HAP-1 (cell line): ENCODE measurements at regions not wholly inside any gene's neighbourhood (a gene's known extent, or its start where the extent isn't known, plus 50 kb on each side); places are given as distances from the start of the nearest gene placed in this dataset.
"Not testable (repeated sequence)": the region's sequence is repeated elsewhere in the genome, so short reads cannot be mapped to it uniquely, and the experiment has no call there.

ENCODE experiments used
- DNase-seq, 2 experiments: peaks; one replicate each; pipeline ENCODE4 v3.0.0-alpha.2; 2016 to 2020; ENCODE audit warnings: low spot score in 2 of 2
- H3K27me3 ChIP-seq: fragments of 250-450 bp; sonication (Bioruptor Pico); 2 replicates; pipeline ENCODE4 v1.5.1; 2020; ENCODE audit warnings: low read depth, mild to moderate bottlenecking, moderate library complexity
- H3K36me3 ChIP-seq: fragments of 250-450 bp; sonication (Bioruptor Pico); replicated peaks from 2 replicates; pipeline ENCODE4 v1.5.1; 2020; ENCODE audit warnings: mild to moderate bottlenecking
- H3K4me1 ChIP-seq: fragments of 250-450 bp; sonication (Bioruptor Pico); 2 replicates; pipeline ENCODE4 v1.5.1; 2020; ENCODE audit warnings: mild to moderate bottlenecking
- H3K4me3 ChIP-seq: fragments of 250-450 bp; sonication (Bioruptor Pico); 2 replicates; pipeline ENCODE4 v1.5.1; 2020; ENCODE audit warnings: mild to moderate bottlenecking, moderate library complexity
- H3K9me3 ChIP-seq: fragments of 250-450 bp; sonication (Bioruptor Pico); 2 replicates; pipeline ENCODE4 v1.5.1; 2020; ENCODE audit warnings: mild to moderate bottlenecking, moderate library complexity
- in situ Hi-C: fragments of 300-500 bp; cut with MboI; formaldehyde crosslinking; loops from 3 replicates; pipeline ENCODE4 v1.14.3; 2020; ENCODE audit warnings: low sequenced_read_pairs, inconsistent platforms, mixed read lengths

DNA sequence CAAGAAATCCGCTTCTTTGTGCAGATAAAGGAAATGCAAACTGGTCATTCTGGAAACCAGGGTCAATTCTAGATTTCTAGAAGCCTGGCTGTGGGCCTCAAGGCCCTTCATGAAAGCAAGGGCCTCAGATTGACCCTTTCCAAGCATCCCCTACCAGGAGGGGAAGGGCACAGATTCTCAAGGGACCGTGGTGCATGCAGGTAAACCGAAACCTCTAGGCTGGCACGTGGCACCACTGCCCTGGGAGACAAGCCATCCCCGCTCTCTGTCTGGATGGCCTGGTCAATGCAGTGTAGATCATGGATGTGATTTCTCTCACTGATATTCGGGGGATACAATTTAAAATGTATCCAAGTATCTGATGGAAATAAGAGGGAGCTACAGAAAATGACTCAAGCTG lies 69.4 kb downstream of the TOMM20 start:
- Histone ChIP-seq H3K27me3 (no peaks in the 10 kb centered on the region), H3K4me1 (peaks cover 17% of the 10 kb centered on the region), H3K4me3 (no peak overlapping the region), H3K9me3 (no peaks in the 10 kb centered on the region), H3K36me3 (no peaks in the 10 kb centered on the region)
- DNase-seq = no peak
- in situ Hi-C loops = no loop called here

DNA sequence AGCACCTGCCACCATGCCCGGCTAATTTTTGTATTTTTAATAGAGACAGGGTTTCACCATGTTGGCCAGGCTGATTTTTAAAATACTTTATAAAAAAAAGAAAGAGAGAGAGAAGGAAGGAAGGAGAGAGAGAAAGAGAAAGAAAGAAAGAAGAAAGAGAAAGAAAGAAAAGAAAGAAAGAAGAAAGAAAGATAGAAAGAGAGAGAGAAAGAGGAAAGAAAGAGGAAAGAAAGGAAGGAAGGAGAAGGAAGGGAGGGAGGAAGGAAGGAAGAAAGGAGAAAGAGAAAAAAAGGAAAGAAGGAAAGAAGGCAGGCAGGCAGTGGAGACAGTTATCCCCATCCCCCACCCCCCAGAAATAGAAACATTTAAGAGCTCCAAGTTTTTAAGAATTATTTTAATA lies 69.9 kb downstream of the TOMM20 start:
- H3K27me3 ChIP-seq = no peaks in the 10 kb centered on the region
- in situ Hi-C loops = no loop called here
- no peaks in the 10 kb centered on the region for H3K36me3 ChIP-seq
- no peak overlapping the region for H3K4me3 ChIP-seq
- no peak for DNase-seq
- H3K9me3 ChIP-seq = no peaks in the 10 kb centered on the region
- peaks cover 17% of the 10 kb centered on the region for H3K4me1 ChIP-seq

DNA sequence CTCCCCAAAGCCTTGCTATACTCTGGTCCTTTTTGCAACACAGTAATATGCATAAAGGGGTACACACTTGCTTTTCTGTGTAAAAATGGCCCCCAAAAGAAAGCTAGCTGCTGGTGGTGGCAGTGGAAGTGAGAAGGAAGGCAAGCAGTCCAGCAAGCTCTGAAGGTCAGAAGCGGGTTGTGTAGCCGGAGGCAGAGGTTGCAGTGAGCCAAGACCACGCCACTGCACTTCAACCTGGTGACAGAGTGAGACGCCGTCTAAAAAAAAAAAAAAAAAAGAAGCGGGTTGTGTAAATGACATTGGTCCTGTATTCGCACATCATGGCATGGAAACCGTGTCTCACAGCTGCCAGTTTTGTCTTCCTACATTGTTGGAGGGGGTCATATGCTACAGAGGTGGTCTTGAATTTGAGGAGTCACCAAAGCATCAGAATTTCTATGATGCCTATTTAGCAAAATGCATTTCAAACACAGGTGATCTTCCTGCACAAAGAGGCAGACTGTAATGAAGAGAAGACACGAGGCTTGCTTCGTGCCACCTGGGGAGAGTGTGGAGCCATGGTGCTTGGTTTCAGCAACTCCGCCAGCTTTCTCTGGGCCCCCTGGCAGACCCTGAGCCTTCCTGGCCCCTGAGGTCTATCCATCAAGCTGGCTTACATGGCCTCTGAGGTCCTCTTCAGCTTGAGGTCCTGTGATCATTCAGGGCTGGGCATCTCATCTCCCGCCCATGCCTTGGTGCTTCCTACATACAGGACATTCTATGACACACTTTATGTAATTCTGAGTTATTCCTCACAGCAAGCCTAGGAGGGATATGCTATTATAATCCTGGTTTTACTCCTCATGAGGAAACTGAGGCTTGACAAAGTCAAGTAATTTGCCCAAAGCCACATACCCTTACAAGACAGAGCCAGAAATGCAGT lies 71.0 kb downstream of the TOMM20 start:
- H3K27me3 ChIP-seq = no peaks in the 10 kb centered on the region
- peaks cover 17% of the 10 kb centered on the region for H3K4me1 ChIP-seq
- no peaks in the 10 kb centered on the region for H3K9me3 ChIP-seq
- no peaks in the 10 kb centered on the region for H3K36me3 ChIP-seq
- no peak for DNase-seq
- in situ Hi-C loops = no loop called here
- H3K4me3 ChIP-seq = no peak overlapping the region

DNA sequence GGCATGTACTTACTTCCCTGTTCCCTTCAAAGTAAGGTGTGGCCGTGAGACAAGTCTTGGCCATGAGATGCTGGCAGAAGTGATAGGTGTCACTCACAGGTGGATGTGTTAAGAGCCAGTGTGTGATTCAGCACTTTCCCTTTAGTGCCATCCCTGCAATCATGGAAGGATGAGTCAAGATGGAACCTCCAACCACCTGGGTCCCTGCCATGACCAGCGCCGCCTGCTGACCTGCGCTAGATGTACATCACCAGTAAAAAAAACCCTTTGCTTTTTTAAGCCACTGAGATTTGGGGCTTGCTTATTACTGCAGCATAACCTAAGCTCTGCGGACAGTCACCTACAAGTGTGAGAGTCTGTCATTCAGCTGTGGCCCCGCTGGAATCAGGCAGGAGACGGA lies 71.7 kb downstream of the TOMM20 start:
- Histone ChIP-seq H3K4me3 (no peak overlapping the region), H3K36me3 (no peaks in the 10 kb centered on the region), H3K9me3 (no peaks in the 10 kb centered on the region), H3K4me1 (peaks cover 17% of the 10 kb centered on the region), H3K27me3 (no peaks in the 10 kb centered on the region)
- DNase-seq = no peak
- in situ Hi-C loops = no loop called here

DNA sequence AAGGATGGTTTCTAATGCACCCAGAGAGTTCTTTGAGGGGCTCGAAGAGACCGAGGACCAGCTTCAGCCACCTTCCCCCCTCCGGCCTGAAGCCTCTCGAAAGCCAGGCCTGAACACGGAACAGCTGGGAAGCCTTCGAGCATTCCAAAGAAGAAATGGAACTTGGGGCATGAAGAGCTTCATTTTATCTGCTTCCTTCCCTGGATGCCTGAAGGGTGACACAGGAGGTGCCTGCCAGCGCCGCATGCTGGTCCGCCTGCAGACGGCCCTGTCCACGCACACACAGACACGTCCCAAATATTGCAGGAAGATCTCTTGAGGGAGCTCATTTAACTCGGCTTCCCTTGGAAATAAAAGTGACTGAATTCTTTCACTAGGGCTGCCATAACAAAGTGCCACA lies 73.7 kb downstream of the TOMM20 start:
- Histone ChIP-seq H3K4me3 (no peak overlapping the region), H3K9me3 (no peaks in the 10 kb centered on the region), H3K36me3 (no peaks in the 10 kb centered on the region), H3K27me3 (no peaks in the 10 kb centered on the region), H3K4me1 (peaks cover 1% of the 10 kb centered on the region; the same call in 1 of the 2 replicates)
- in situ Hi-C loops = no loop called here
- DNase-seq = no peak

DNA sequence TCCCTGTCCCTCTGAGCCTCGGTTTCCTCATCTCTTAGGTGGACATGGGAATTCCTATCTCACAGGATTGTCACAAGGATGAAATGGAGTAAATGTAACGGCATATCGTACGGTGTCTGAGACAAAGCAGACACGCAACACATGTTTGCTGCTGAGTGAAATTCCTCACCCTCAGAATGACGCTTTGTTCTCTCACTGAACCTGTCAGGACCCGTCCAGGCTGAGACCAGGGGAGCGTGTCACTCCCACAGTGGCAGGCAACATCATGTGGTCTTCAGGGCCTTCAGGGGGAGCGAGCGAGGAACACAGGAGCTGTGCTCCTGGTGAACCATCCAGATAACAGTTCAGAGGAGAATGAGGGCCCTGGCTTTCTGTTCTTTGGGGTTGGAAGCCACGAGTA lies 74.2 kb downstream of the TOMM20 start:
- DNase-seq = no peak
- Histone ChIP-seq H3K27me3 (no peaks in the 10 kb centered on the region), H3K4me3 (no peak overlapping the region), H3K9me3 (no peaks in the 10 kb centered on the region), H3K4me1 (no peaks in the 10 kb centered on the region), H3K36me3 (no peaks in the 10 kb centered on the region)
- in situ Hi-C loops = no loop called here

DNA sequence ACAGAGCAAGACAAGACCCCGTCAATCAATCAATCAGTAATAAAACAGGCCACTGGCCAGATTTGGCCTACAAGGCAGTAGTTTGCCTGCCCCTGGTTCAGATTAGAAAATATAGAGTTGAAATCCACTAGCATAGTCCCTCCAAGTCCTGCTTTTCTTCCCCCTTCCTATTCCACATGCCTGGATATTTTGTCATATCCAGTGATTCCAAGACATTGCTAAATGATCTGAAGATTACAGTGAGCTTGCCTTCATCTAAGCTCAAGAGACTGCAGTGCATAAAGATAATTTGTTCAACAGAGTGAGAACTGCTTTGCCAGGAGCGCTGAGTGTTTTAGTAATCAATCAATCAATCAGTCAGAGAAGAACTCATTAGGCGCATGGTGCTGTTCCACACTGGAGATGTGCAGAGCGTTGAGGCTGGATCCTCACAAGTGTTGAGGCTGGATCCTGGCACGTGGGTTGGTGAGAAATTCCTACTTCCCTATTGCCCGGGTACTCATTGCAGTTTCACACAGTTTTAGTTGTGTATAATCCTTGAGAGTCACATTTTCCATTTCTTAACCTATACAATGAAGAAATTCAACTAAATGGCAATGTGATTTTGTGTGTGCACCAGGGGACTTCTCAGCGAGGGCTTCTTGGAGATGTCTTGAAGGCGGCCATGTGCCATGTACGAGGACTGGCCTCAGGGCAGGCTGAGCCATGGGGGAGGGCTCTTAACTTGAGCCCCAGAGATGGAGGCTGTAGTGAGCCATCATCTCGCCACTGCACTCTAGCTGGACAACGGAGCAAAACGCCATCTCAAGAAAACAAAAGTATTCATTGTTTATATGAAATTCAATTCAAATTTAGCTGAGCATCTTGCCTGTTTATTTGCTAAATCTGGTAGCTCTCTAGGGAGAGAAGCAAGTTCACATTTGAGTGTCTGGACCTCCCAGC lies 76.3 kb downstream of the TOMM20 start:
- no peaks in the 10 kb centered on the region for H3K4me1 ChIP-seq
- no peaks in the 10 kb centered on the region for H3K9me3 ChIP-seq
- DNase-seq = no peak
- no peak overlapping the region for H3K4me3 ChIP-seq
- in situ Hi-C loops = no loop called here
- H3K36me3 ChIP-seq = no peaks in the 10 kb centered on the region
- H3K27me3 ChIP-seq = no peaks in the 10 kb centered on the region

DNA sequence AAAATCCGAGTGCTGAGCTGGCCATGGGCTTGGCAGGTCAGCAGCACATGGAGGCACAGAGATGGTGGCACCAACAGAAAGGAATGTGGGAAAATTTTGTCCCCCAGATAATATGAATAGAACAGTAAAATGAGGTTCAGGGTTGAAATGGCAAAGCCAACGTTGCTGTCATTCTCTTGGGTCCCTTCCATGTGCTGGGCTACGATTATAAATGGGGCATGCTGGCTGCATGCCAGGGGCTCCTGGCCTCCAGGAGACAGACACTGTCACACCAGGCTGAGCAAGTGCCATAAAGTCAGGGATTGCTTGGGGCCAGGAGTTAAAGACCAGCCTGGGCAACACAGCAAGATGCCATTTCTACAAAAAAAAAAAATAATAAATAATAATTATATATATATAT lies 77.1 kb downstream of the TOMM20 start:
- H3K4me3 ChIP-seq = no peak overlapping the region
- H3K36me3 ChIP-seq = no peaks in the 10 kb centered on the region
- DNase-seq = no peak
- no peaks in the 10 kb centered on the region for H3K9me3 ChIP-seq
- in situ Hi-C loops = no loop called here
- no peaks in the 10 kb centered on the region for H3K4me1 ChIP-seq
- H3K27me3 ChIP-seq = no peaks in the 10 kb centered on the region

DNA sequence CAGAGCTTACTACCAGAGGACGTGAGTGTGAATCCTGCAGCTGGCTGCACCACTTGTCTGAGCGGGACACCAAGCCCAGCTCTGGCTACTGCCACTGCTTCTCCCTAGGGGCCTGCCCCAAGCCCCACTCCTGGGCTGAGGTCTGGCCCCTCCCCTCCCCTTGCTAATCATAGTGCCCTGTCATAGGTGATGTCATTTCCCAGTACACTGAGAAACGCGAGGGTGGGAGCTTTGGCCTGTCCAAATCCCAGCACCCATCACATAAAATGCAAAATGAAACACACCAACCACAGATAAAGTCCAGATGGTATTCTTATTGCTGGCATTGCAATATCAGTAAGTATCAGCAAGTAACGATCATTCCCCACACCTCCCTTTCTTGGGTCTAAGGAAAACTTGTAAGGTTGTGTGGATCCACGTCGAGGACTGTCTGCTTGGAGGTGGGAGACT lies 77.7 kb downstream of the TOMM20 start:
- in situ Hi-C loops = no loop called here

DNA sequence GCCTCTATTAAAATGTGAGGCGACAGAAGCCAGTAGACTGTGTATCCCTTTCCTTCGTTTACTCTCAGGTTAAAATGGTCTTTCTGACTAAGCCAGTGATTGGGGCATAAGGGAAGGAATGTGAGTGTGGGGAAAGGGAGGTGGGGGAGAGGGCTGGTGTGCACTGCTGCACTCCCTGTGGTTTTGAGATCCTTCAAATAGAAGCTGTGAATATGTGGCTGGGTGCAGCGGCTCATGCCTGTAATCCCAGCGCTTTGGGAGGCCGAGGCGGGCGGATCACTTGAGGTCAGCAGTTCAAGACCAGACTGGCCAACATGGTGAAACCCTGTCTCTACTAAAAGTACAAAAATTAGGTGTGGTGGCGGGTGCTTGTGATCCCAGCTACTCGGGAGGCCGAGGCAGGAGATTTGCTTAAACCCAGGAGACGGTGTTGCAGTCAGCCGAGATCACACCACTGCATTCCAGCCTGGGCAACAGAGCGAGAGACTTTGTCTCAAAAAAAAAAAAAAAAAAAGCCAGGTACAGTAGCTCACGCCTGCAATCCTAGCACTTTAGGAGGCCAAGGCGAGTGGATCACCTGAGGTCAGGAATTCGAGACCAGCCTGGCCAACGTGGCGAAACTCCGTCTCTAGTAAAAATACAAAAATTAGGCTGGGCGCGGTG lies 78.8 kb downstream of the TOMM20 start:
- H3K27me3 ChIP-seq, in situ Hi-C loops, H3K36me3 ChIP-seq, H3K9me3 ChIP-seq, H3K4me1 ChIP-seq, DNase-seq, H3K4me3 ChIP-seq: not testable (repeated sequence)

More for the DNA sequence above, 77.7 kb downstream of the TOMM20 start:
- H3K9me3 ChIP-seq = no peaks in the 10 kb centered on the region
- H3K36me3 ChIP-seq = no peaks in the 10 kb centered on the region
- H3K4me1 ChIP-seq = no peaks in the 10 kb centered on the region
- H3K27me3 ChIP-seq = no peaks in the 10 kb centered on the region
- H3K4me3 ChIP-seq = no peak overlapping the region
- peak in 1 of 2 experiments; percentile 21 for DNase-seq

DNA sequence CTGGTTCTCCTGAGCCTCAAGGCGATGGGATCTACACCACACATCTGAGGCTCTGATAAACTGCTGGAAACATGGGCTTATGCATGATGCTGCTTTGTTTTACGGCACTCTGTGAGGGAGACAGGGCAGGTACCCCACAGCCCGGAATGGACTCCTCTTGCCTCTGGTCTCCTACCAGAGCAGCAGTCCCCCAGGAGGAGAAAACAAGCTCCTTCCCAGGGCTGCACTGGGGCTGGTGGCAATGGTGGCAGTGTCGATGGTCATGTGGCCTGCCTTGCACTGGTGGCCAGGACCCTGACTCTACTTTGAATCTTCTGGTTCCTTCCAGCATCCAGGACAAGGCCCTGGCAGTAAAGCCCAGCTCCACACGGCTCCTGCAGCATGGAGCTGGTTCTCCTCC lies 79.4 kb downstream of the TOMM20 start:
- no peak overlapping the region for H3K4me3 ChIP-seq
- no peaks in the 10 kb centered on the region for H3K4me1 ChIP-seq
- DNase-seq = no peak
- H3K27me3 ChIP-seq = no peaks in the 10 kb centered on the region
- no peaks in the 10 kb centered on the region for H3K9me3 ChIP-seq
- no peaks in the 10 kb centered on the region for H3K36me3 ChIP-seq
- in situ Hi-C loops = no loop called here

DNA sequence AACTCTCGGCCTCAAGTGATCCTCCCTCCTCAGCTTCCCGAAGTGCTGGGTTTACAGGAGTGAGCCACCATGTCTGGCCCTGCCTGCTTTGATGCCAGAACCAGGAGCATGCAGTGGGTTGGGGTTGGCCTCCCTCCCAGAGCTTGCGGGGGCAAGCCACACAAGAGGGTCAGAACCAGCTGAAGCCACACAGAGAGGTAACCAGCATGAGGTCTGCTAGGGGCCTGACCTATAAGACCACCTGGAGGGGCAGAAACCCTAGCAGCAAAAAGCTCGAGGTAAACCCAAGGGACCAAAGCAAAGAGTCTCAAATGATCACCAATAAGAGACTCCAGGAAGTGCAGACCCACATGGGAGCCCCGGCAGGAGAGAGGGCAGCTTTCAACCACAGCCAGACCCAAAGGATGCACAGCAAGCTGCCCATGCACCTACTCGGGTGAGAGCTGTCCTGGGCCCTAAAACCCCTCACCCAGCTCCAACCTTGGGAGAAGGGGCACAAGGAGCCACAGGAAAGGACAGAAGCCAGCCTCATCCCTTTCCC lies 81.2 kb downstream of the TOMM20 start:
- H3K4me1 ChIP-seq = no peaks in the 10 kb centered on the region
- no peak overlapping the region for H3K4me3 ChIP-seq
- no peaks in the 10 kb centered on the region for H3K36me3 ChIP-seq
- no peak for DNase-seq
- in situ Hi-C loops = no loop called here
- no peaks in the 10 kb centered on the region for H3K27me3 ChIP-seq
- no peaks in the 10 kb centered on the region for H3K9me3 ChIP-seq

DNA sequence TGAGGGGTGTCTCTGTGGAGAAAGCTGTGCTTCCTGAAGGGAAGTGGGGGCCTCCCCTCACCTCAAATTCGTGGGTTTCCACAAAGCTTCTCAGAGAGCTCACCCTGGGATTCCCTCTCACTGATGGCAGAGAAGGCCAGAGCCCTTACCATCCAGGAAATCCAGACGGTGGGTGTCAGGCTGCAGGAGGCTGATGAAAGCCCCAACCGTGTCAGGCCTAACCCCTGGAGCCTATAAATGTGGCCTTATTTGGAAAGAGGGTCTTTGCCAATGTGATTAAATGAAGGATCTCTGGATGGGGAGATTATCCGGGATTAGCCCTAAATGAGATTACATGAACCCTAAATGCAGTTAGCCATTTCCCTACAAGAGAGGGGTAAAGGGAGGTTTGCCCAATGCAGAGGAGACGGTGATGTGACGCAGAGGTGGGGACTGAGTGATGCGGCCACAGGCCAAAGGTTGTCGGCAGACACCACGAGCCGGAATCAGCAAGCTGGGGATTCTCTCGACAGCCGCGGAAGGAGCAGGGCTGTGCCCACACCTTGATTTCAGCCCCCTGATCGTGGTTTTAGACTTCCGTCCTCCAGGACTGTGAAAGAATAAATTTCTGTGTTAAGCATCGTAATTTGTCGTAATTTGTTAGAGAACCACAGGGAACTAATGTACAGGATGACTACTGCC lies 82.6 kb downstream of the TOMM20 start:
- in situ Hi-C loops = no loop called here
- no peak overlapping the region for H3K4me3 ChIP-seq
- no peak for DNase-seq
- H3K36me3 ChIP-seq = no peaks in the 10 kb centered on the region
- no peaks in the 10 kb centered on the region for H3K9me3 ChIP-seq
- no peaks in the 10 kb centered on the region for H3K27me3 ChIP-seq
- no peaks in the 10 kb centered on the region for H3K4me1 ChIP-seq
